ENCODE measurements at regions not wholly inside any gene's neighbourhood (a gene's known extent, or its start where the extent isn't known, plus 50 kb on each side); places are given as distances from the start of the nearest gene placed in this dataset.

GRCh38 chr10:3342771-3343170, 170.2 kb upstream of the PITRM1 start:
- H3K27ac Mint-ChIP-seq: no peak overlapping the region
- no CpG with 5 or more reads among the region's 3 CpGs for WGBS (ENCODE audit: insufficient coverage)
- ATAC-seq (ENCODE audit: low read depth) (no peak), DNase-seq (no peak)
- no peaks in the 10 kb centered on the region for H3K36me3 ChIP-seq (replicated peaks in 1 of 2; ENCODE audit: control extremely low read depth in 1 of 2, control insufficient read depth in 1 of 2, extremely low read depth in 1 of 2, insufficient read depth in 2 of 2, low read length in 1 of 2)
- H4K20me1 ChIP-seq (ENCODE audit: control insufficient read depth, insufficient read depth, low read length, poor library complexity, severe bottlenecking): no peaks in the 10 kb centered on the region
- no peak overlapping the region for H3K4me2 ChIP-seq (replicated peaks; ENCODE audit: low read depth, low read length, poor library complexity, severe bottlenecking)
- no peaks in the 10 kb centered on the region for H3K27me3 ChIP-seq (replicated peaks in 1 of 4; ENCODE audit: control extremely low read depth in 1 of 4, control insufficient read depth in 3 of 4, insufficient read depth in 4 of 4, low read length in 3 of 4)
- H3K4me1 Mint-ChIP-seq: no peaks in the 10 kb centered on the region
- POLR2A ChIA-PET: no interaction called here
- H3K27me3 Mint-ChIP-seq: peaks cover 15% of the 10 kb centered on the region
- H2AFZ ChIP-seq (ENCODE audit: insufficient read depth, low read depth, low read length, poor library complexity, severe bottlenecking): no peak overlapping the region
- H3K9ac ChIP-seq (ENCODE audit: low read length): no peak overlapping the region
- H3K27ac ChIP-seq (ENCODE audit: low read length in 2 of 2): no peak overlapping the region
- intact Hi-C loops (cut with micrococcal nuclease): no loop called here
- H3K79me2 ChIP-seq (ENCODE audit: control insufficient read depth, insufficient read depth, low read length): no peaks in the 10 kb centered on the region
- TF ChIP-seq CTCF (IDR thresholded peaks at IDR 0.05) (no peak), EZH2 (IDR thresholded peaks at IDR 0.05; ENCODE audit: borderline replicate concordance, insufficient read depth, low read depth, low read length, poor library complexity, severe bottlenecking) (no peak)
- no peak overlapping the region for H3K4me3 Mint-ChIP-seq
- no peaks in the 10 kb centered on the region for H3K4me1 ChIP-seq (ENCODE audit: control insufficient read depth in 2 of 2, insufficient read depth in 2 of 2, low read length in 2 of 2)
- CTCF ChIA-PET: no interaction called here
- H3K9me3 ChIP-seq (ENCODE audit: control extremely low read depth in 1 of 3, control insufficient read depth in 2 of 3, insufficient read depth in 1 of 3, low read length in 2 of 3): no peaks in the 10 kb centered on the region
- no peaks in the 10 kb centered on the region for H3K9me3 Mint-ChIP-seq (ENCODE audit: insufficient read depth)
- no peak overlapping the region for H3K4me3 ChIP-seq (ENCODE audit: control extremely low read depth in 1 of 5, extremely low read depth in 1 of 5, insufficient read depth in 1 of 5, low read depth in 2 of 5, low read length in 4 of 5)

- Mint-ChIP-seq H3K27me3 (peaks cover 6% of the 10 kb centered on the region), H3K4me1 (no peaks in the 10 kb centered on the region), H3K4me3 (no peak overlapping the region), H3K9me3 (ENCODE audit: insufficient read depth) (no peaks in the 10 kb centered on the region), H3K27ac (no peak overlapping the region)
- no peaks in the 10 kb centered on the region for H4K20me1 ChIP-seq (ENCODE audit: control insufficient read depth, insufficient read depth, low read length, poor library complexity, severe bottlenecking)
- intact Hi-C loops (cut with micrococcal nuclease): no loop called here
- no peak overlapping the region for H3K27ac ChIP-seq (ENCODE audit: low read length in 2 of 2)
- H3K4me3 ChIP-seq (ENCODE audit: control extremely low read depth in 1 of 5, extremely low read depth in 1 of 5, insufficient read depth in 1 of 5, low read depth in 2 of 5, low read length in 4 of 5): no peak overlapping the region
- DNase-seq (no peak), ATAC-seq (ENCODE audit: low read depth) (no peak)
- no peaks in the 10 kb centered on the region for H3K36me3 ChIP-seq (replicated peaks in 1 of 2; ENCODE audit: control extremely low read depth in 1 of 2, control insufficient read depth in 1 of 2, extremely low read depth in 1 of 2, insufficient read depth in 2 of 2, low read length in 1 of 2)
- H3K9me3 ChIP-seq (ENCODE audit: control extremely low read depth in 1 of 3, control insufficient read depth in 2 of 3, insufficient read depth in 1 of 3, low read length in 2 of 3): no peaks in the 10 kb centered on the region
- no peaks in the 10 kb centered on the region for H3K79me2 ChIP-seq (ENCODE audit: control insufficient read depth, insufficient read depth, low read length)
- H3K4me2 ChIP-seq (replicated peaks; ENCODE audit: low read depth, low read length, poor library complexity, severe bottlenecking): no peak overlapping the region
- CTCF ChIA-PET: no interaction called here
- TF ChIP-seq EZH2 (IDR thresholded peaks at IDR 0.05; ENCODE audit: borderline replicate concordance, insufficient read depth, low read depth, low read length, poor library complexity, severe bottlenecking): no peak
- TF ChIP-seq CTCF (IDR thresholded peaks at IDR 0.05): no peak
- no peak overlapping the region for H3K9ac ChIP-seq (ENCODE audit: low read length)
- WGBS (ENCODE audit: insufficient coverage): 93% methylated on average over 7 of the region's 11 CpGs
- no peaks in the 10 kb centered on the region for H3K27me3 ChIP-seq (replicated peaks in 1 of 4; ENCODE audit: control extremely low read depth in 1 of 4, control insufficient read depth in 3 of 4, insufficient read depth in 4 of 4, low read length in 3 of 4)
- no peak overlapping the region for H2AFZ ChIP-seq (ENCODE audit: insufficient read depth, low read depth, low read length, poor library complexity, severe bottlenecking)
- POLR2A ChIA-PET: interaction anchor here (0.6 kb wide), 1 partner anchor 361 kb away, joined by 14 read pairs; no protein-coding TSS in a partner anchor
- H3K4me1 ChIP-seq (ENCODE audit: control insufficient read depth in 2 of 2, insufficient read depth in 2 of 2, low read length in 2 of 2): no peaks in the 10 kb centered on the region
These were observed 167.6 kb upstream of the PITRM1 start for GRCh38 chr10:3340127-3340730.

All from B cell (primary cell).